ENCODE measurements at regions not wholly inside any gene's neighbourhood (a gene's known extent, or its start where the extent isn't known, plus 50 kb on each side); places are given as distances from the start of the nearest gene placed in this dataset.
"Not testable (repeated sequence)": the region's sequence is repeated elsewhere in the genome, so short reads cannot be mapped to it uniquely, and the experiment has no call there.

- Mint-ChIP-seq H3K4me3 (no peak overlapping the region), H3K27me3 (peaks cover 5% of the 10 kb centered on the region), H3K4me1 (no peaks in the 10 kb centered on the region), H3K27ac (no peak overlapping the region), H3K9me3 (no peaks in the 10 kb centered on the region), H3K36me3 (no peaks in the 10 kb centered on the region)
- no peak for DNase-seq (ENCODE audit: low spot score in 2 of 2)
- ATAC-seq (ENCODE audit: low read depth), result no peak
Measured at GRCh38 chr7:25726170-25726780, 425.7 kb upstream of the NFE2L3 start.

DNA sequence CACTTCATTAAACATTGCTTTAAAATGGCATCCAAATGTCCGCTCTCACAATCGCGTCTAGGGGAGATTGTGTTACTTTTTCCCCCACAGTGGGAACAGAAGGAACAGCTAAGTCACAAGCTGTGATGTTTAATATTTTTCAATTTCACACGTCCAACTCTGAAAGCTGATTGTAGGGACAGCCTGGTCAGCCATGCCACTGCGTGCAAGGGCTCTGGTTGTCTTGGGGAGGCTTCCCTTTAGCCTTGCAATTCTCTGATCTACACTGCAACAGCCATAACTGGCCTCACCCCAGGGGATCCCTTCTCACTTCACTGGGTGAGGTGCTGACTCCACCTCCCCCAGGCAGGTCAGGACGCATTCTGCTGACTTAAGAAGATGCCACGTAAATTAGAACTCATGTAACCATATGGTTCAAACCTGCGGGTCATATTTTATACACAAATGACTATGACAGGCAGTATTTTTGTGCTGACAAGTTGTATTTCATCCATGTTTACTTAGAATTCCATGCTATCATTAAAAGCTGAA is 425.2 kb upstream of the NFE2L3 start:
- Mint-ChIP-seq H3K4me3 (no peak overlapping the region), H3K9me3 (no peaks in the 10 kb centered on the region), H3K27me3 (peaks cover 5% of the 10 kb centered on the region), H3K36me3 (no peaks in the 10 kb centered on the region), H3K4me1 (no peaks in the 10 kb centered on the region), H3K27ac (no peak overlapping the region)
- DNase-seq (ENCODE audit: low spot score in 2 of 2) (no peak), ATAC-seq (ENCODE audit: low read depth) (no peak)

DNA sequence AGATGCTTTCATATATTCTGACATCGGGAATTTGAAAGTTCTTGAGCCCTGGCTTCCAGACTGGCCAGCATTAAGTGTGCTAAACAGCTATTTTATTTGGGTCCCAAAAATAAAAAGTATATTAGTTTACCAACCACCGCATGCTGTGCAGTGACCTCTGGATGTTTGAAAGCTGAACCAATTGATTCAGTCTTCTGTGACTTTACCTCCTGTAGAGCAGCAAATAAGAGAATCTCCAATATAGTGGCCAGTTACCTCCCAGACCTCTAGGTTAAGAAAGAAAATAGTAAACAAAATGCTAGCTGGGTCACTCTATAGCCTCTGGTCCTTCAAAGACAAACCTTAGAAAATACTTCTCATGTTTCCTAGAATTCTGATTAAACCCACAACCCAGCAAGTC is 424.6 kb upstream of the NFE2L3 start:
- peaks cover 5% of the 10 kb centered on the region for H3K27me3 Mint-ChIP-seq
- H3K4me3 Mint-ChIP-seq, result no peak overlapping the region
- H3K36me3 Mint-ChIP-seq, result no peaks in the 10 kb centered on the region
- no peaks in the 10 kb centered on the region for H3K4me1 Mint-ChIP-seq
- DNase-seq (ENCODE audit: low spot score in 2 of 2) (no peak), ATAC-seq (ENCODE audit: low read depth) (no peak)
- H3K27ac Mint-ChIP-seq, result no peak overlapping the region
- no peaks in the 10 kb centered on the region for H3K9me3 Mint-ChIP-seq

GRCh38 chr7:25727876-25728275 is 424.1 kb upstream of the NFE2L3 start:
- Mint-ChIP-seq H3K36me3 (no peaks in the 10 kb centered on the region), H3K9me3 (no peaks in the 10 kb centered on the region), H3K4me1 (no peaks in the 10 kb centered on the region), H3K27ac (no peak overlapping the region), H3K4me3 (no peak overlapping the region), H3K27me3 (peaks cover 5% of the 10 kb centered on the region)
- no peak for DNase-seq (ENCODE audit: low spot score in 2 of 2)
- ATAC-seq (ENCODE audit: low read depth), result no peak

DNA sequence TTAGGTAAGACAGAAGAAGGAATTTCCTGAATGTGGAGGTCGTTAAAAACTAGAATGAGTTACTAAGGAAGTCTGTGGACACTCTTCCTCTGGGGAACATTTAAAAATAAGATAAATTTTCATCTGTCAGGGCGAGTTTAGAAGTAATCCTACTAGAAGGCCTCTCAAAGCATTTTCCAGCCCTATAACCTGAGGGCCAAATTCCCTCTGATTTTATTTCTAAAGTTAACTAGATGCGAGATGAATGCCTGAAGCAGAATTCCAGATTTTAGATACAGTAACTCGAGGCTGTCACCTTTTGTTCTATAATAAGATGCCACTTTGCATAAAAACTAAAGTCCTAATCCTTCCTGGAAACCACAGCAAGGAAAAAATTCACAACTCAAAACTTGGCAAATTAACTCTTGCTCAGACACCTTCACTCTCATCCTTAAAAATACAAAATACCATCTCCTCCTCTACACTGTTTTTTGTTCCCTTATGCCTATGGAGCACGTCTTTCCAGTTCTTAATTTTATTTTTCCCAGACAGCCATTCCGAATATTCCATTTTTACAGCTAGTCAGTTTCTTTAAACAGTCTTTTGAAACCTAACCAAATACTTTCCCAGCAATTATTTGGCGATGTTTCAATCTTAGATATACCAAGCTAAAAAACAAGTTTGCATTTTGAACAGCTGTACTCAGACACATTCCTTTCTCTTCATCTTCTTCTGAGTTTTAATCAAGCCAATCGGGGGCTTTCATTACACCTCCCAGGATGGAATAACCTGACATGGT is 420.7 kb upstream of the NFE2L3 start:
- Mint-ChIP-seq H3K27ac (no peak overlapping the region), H3K27me3 (peaks cover 6% of the 10 kb centered on the region), H3K4me1 (no peaks in the 10 kb centered on the region), H3K4me3 (no peak overlapping the region), H3K36me3 (no peaks in the 10 kb centered on the region), H3K9me3 (no peaks in the 10 kb centered on the region)
- ATAC-seq (ENCODE audit: low read depth) (no peak), DNase-seq (ENCODE audit: low spot score in 2 of 2) (no peak)

- Mint-ChIP-seq H3K4me3 (no peak overlapping the region), H3K36me3 (no peaks in the 10 kb centered on the region), H3K27ac (no peak overlapping the region), H3K4me1 (no peaks in the 10 kb centered on the region), H3K9me3 (no peaks in the 10 kb centered on the region), H3K27me3 (peaks cover 7% of the 10 kb centered on the region)
- DNase-seq (ENCODE audit: low spot score in 2 of 2), result no peak
- no peak for ATAC-seq (ENCODE audit: low read depth)
Measured at GRCh38 chr7:25731846-25732245, 420.2 kb upstream of the NFE2L3 start.

- no peak overlapping the region for H3K27ac Mint-ChIP-seq
- no peaks in the 10 kb centered on the region for H3K4me1 Mint-ChIP-seq
- no peak overlapping the region for H3K4me3 Mint-ChIP-seq
- no peaks in the 10 kb centered on the region for H3K36me3 Mint-ChIP-seq
- H3K9me3 Mint-ChIP-seq, result no peaks in the 10 kb centered on the region
- ATAC-seq (ENCODE audit: low read depth) (no peak), DNase-seq (ENCODE audit: low spot score in 2 of 2) (no peak)
- H3K27me3 Mint-ChIP-seq, result peaks cover 9% of the 10 kb centered on the region
Measured at GRCh38 chr7:25732766-25733217, 419.2 kb upstream of the NFE2L3 start.

GRCh38 chr7:25735674-25736242 is 416.2 kb upstream of the NFE2L3 start:
- peaks cover 9% of the 10 kb centered on the region for H3K27me3 Mint-ChIP-seq
- no peak for DNase-seq (ENCODE audit: low spot score in 2 of 2)
- H3K27ac Mint-ChIP-seq, result no peak overlapping the region
- no peaks in the 10 kb centered on the region for H3K36me3 Mint-ChIP-seq
- H3K9me3 Mint-ChIP-seq, result no peaks in the 10 kb centered on the region
- no peaks in the 10 kb centered on the region for H3K4me1 Mint-ChIP-seq
- ATAC-seq (ENCODE audit: low read depth), result no peak
- H3K4me3 Mint-ChIP-seq, result no peak overlapping the region

GRCh38 chr7:25738528-25738927 is 413.5 kb upstream of the NFE2L3 start:
- H3K27ac Mint-ChIP-seq, result no peak overlapping the region
- H3K4me1 Mint-ChIP-seq, result no peaks in the 10 kb centered on the region
- H3K4me3 Mint-ChIP-seq, result no peak overlapping the region
- no peaks in the 10 kb centered on the region for H3K36me3 Mint-ChIP-seq
- peaks cover 10% of the 10 kb centered on the region for H3K27me3 Mint-ChIP-seq
- DNase-seq (ENCODE audit: low spot score in 2 of 2), result no peak
- ATAC-seq (ENCODE audit: low read depth), result no peak
- H3K9me3 Mint-ChIP-seq, result no peaks in the 10 kb centered on the region

- H3K27me3 Mint-ChIP-seq, result peaks cover 10% of the 10 kb centered on the region
- no peaks in the 10 kb centered on the region for H3K9me3 Mint-ChIP-seq
- DNase-seq (ENCODE audit: low spot score in 2 of 2) (no peak), ATAC-seq (ENCODE audit: low read depth) (no peak)
- no peak overlapping the region for H3K27ac Mint-ChIP-seq
- no peaks in the 10 kb centered on the region for H3K4me1 Mint-ChIP-seq
- H3K4me3 Mint-ChIP-seq, result no peak overlapping the region
- H3K36me3 Mint-ChIP-seq, result no peaks in the 10 kb centered on the region
Measured at GRCh38 chr7:25739143-25739542, 412.9 kb upstream of the NFE2L3 start.

DNA sequence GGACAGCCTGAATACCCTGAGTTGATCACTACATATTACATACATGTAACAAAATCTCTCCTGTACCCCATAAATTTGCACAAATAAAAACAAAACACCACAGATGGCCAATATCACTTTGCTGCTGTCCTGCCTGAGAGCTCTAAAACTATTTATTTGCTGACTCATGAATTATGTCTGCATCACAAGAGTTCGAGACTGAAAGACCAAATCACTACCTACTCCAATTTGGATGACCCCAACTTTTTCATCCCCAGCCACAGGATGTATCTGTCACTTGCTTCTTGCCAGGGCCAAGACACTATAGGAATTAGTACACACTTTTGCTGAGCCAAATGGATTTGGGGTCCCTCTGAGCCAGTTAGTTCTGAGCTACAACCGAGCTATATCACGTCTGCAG is 409.7 kb upstream of the NFE2L3 start:
- Mint-ChIP-seq H3K9me3 (no peaks in the 10 kb centered on the region), H3K4me3 (no peak overlapping the region), H3K27me3 (peaks cover 6% of the 10 kb centered on the region), H3K4me1 (no peaks in the 10 kb centered on the region), H3K27ac (no peak overlapping the region), H3K36me3 (no peaks in the 10 kb centered on the region)
- ATAC-seq (ENCODE audit: low read depth), result no peak
- DNase-seq (ENCODE audit: low spot score in 2 of 2), result no peak

- H3K27me3 Mint-ChIP-seq; H3K27ac Mint-ChIP-seq; H3K4me3 Mint-ChIP-seq; H3K9me3 Mint-ChIP-seq; ATAC-seq (ENCODE audit: low read depth); DNase-seq (ENCODE audit: low spot score in 2 of 2); H3K4me1 Mint-ChIP-seq; H3K36me3 Mint-ChIP-seq: not testable (repeated sequence)
Measured at GRCh38 chr7:25743670-25744451, 408.1 kb upstream of the NFE2L3 start.

GRCh38 chr7:25750744-25751508 is 401.1 kb upstream of the NFE2L3 start:
- no peak overlapping the region for H3K4me3 Mint-ChIP-seq
- H3K27me3 Mint-ChIP-seq, result peaks cover 5% of the 10 kb centered on the region
- H3K36me3 Mint-ChIP-seq, result no peaks in the 10 kb centered on the region
- no peaks in the 10 kb centered on the region for H3K9me3 Mint-ChIP-seq
- DNase-seq (ENCODE audit: low spot score in 2 of 2) (no peak), ATAC-seq (ENCODE audit: low read depth) (no peak)
- H3K4me1 Mint-ChIP-seq, result no peaks in the 10 kb centered on the region
- no peak overlapping the region for H3K27ac Mint-ChIP-seq
